GM18858 (cell line): ENCODE measurements at regions not wholly inside any gene's neighbourhood (a gene's known extent, or its start where the extent isn't known, plus 50 kb on each side); places are given as distances from the start of the nearest gene placed in this dataset.
"Not testable (repeated sequence)": the region's sequence is repeated elsewhere in the genome, so short reads cannot be mapped to it uniquely, and the experiment has no call there.

ENCODE experiments used
- ATAC-seq: cut with Tn5 transposase; IDR thresholded peaks from one replicate; pipeline ENCODE4 v1.9.1; 2021; ENCODE audit not compliant: unreplicated experiment

DNA sequence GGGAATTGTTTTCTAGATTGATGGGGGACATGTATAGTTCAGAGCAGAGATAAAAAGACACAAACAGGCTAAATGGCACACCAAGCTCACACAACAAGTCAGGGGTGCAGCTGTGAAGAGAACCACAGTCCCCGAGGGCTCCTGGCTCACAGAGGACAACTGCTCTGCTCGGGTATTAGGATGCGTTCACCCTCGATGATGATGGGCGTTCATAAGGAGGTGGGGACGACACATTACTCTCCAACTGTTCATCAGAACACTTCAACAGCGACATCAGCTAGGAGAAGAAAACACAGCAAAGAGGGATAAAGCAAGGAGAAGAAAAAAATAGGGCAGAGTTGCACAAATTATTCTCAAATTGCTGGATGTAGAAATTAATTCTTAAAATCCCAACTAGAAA, 174.8 kb upstream of the RREB1 start:
- ATAC-seq: no peak

DNA sequence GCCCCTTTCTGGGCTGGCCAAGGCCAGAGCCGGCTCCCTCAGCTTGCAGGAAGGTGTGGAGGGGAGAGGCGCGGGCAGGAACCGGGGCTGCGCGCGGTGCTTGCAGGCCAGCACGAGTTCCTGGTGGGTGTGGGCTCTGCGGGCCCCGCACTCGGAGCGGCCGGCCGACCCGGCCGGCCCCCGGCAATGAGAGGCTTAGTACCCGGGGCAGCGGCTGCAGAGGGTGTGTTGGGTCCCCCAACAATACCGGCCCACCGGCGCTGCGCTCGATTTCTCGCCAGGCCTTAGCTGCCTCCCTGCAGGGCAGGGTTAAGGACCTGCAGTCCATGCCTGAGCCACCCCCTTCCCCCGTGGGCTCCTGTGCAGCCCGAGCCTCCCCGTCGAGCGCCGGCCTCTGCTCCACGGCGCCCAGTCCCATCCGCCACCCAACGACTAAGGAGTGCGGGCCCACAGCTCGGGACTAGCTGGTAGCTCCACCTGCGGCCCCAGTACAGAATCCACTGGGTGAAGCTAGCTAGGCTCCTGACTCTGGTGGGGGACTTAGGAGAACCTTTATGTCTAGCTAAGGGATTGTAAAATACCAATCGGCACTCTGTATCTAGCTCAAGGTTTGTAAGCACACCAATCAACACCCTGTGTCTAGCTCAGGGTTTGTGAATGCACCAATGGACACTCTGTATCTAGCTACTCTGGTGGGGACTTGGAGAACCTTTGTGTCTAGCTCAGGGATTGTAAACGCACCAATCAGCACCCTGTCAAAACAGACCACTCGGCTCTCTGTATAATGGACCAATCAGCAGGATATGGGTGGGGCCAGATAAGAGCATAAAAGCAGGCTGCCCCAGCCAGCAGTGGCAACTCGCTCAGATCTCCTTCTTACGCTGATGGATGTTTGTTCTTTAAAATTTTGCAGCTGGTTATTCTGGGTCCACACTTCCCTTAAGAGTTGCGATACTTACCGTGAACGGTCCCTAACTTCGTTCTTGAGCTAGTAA, 167.4 kb upstream of the RREB1 start:
- no peak for ATAC-seq

DNA sequence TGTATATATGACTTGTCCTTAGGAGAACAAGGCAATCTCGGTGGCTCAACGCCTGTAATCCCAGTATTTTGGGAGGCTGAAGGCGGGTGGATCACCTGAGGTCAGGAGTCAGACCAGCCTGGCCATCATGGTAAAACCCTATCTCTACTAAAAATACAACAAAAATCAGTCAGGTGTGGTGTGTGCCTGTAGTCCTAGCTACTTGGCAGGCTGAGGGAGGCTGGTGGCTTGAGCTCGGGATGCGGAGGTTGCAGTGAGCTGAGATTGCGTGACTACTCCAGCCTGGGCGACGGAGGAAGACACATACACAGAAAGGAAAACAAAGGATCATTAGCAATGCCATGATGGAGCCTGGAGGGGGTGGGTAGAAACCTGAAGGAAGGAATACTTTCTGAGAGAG, 166.6 kb upstream of the RREB1 start:
- no peak for ATAC-seq

DNA sequence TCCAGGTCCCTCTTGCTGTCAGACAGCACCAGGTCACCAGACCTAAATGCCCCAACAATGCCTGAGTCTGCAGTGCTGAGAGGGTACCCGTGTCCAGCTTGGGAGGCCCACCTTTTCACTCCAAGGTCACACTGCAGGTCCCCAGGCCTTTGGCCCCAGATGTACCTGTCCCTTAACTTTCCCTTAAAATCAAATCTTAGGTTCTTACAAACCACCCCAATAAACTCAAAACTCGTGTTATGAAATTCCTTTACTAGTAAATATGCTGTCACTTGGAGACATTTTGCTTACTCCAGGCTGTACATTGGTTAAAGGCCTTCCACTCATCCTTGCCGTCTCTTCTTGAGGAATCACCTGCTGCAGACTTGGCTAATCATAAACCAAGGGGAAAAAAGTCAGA, 165.7 kb upstream of the RREB1 start:
- ATAC-seq: no peak

DNA sequence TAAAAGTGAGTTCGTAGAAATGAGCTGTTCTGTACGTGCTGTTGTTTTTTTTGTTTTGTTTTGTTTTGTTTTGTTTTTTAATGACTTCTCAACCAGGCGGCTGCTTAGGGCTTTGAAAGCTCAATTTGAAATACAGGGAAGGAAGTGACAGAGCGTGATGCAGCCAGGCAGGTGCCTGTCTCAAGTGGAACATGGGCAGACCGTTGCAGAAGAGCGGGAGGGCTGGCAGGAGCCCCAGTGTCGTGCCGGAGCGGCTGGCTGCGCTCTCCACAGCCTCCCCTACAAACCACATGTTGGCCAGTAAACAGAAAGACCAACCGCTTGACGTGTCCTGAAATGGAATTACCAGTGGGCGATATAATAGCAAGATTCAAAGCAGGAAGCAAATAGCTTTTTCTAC, 164.9 kb upstream of the RREB1 start:
- ATAC-seq: peak; percentile 66

DNA sequence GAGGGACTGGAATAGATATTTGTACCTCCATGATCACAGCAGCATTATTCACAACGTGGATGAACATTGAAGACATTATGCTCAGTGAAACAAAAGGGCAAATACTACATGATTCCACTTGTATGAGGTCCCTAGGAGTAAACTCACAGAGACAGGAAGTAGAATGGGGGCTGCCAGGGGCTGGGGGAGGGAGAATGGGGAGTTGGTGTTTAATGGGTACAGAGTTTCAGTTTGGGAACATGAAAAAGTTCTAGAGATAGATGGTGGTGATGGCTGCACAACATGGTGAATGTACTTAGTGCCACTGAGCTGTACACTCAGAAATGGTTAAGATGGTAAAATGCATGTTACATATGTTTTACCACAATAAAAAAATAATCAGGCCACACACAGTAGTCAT, 164.3 kb upstream of the RREB1 start:
- peak; percentile 10 for ATAC-seq

DNA sequence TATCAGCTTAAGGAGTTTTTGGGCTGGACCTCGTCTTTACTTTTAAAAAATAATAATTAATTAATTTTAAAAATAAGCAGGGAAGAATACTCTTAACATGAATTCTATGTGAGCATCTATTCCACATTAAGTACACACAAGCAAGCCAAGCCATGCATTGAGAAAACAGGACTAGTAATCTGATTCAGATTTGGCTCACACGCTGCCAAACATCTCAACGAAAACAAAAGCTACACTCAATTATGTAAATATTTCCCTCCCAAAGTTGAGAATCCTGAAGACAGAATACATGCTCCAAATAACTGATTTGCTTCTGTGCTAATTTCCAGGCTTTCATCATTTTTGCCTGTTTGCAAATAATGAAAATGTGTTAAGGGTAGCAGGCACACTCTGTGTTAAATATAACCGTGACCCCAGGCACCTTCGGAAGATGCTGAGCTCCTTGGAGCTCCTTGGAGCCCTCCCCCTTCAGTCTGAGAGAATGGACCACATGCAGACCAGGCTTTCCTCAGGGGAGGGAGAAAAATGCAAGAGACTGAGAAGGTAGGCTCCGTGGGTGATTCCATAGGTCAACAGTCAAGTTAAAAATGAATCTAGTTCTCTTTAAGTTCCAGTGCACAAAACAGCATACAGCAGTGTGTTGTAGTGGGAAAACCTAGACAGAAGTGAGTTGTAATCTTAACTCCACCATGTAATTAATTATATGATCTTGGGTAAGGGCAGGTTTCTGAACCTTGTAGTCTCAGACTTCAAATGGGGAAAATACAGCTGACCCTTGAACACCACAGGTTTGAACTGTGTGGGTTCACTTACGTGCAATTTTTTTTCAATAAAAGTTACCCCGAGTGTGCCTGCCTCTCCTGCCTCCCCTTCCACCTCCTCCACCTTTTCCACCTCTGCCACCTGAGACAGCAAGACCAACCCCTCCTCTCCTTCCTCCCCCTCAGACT, 161.3 kb upstream of the RREB1 start:
- no peak for ATAC-seq

DNA sequence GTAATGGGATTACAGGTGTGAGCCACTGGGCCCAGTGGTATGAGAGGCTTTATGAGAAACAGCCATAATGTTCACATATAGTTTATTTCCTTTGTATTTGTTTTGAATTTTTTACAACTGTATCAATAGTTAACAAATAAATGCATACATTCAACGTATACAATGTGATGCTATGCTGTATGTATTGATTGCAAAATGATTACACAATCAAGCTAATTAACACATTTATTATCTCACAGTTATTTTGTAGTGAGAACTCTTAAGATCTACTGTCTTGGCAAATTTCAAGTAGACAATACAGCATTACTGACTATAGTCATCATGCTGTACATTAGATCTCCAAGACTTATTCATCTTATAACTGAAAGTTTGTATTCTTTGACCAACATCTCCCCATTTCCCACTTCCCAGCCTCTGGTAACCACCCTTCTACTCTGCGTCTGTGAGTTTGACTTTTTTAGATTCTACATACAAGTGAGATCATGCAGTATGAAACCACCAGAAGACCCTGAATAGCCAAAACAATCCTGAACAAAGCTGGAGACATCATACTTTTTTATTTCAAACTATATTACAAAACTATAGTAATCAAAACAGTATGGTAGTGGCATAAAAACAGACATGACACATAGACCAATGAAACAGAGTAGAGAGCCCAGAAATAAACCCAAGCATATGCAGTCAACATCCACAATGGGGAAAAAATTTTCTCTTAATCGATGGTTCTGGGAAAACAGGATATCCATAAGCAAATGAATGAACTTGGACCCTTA, 157.2 kb upstream of the RREB1 start:
- no peak for ATAC-seq

DNA sequence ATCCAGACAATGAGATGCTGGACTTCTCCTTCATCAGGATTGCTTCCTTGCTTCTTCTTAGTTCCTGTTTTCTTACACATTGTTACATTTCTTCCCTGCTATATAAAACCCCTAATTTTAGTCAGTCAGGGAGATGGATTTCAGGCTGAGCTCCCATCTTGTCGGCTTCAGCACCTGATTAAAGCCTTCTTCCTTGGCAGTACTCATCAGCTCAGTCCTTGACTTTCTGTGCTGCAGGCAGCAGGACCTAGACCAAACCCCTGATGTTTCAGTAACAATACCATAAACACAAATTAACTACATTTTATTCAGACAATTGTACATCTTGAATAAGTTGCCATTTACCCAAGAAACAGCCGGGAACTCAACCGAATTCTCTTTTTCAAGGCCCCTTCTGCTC, 156.4 kb upstream of the RREB1 start:
- no peak for ATAC-seq

DNA sequence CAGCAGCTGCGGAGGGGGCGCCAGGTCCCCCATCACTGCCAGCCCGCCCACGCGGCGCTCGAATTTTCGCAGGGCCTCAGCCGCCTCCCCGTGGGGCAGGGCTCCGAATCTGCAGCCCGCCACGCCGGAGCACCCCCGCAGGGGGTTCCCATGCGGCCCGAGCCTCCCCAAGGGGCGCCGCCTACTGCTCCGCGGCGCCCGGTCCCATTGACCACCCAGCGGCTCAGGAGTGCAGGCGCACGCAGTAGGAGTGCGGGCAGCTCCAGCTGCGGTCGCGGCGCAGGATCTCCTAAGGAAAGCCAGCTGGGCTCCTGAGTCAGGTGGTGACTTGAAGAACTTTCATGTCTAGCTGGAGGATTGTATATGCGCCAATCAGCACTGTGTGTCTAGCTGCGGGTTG, 155.3 kb upstream of the RREB1 start:
- ATAC-seq: no peak

DNA sequence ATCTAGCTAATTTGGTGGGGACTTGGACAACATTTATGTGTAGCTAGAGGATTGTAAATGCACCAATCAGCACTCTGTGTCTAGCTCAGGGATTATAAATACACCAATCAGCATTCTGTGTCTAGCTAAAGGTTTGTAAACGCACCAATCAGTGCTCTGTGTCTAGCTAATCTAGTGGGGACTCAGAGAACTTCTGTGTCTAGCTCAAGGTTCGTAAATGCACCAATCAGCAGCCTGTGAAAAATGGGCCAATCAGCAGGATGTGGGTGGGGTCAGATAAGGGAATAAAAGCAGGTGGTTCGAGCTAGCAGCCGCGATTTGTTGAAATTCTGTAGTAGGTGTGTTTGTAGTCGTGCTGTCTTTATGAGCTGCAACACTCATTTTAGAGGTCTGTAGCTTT, 154.8 kb upstream of the RREB1 start:
- ATAC-seq: not testable (repeated sequence)

DNA sequence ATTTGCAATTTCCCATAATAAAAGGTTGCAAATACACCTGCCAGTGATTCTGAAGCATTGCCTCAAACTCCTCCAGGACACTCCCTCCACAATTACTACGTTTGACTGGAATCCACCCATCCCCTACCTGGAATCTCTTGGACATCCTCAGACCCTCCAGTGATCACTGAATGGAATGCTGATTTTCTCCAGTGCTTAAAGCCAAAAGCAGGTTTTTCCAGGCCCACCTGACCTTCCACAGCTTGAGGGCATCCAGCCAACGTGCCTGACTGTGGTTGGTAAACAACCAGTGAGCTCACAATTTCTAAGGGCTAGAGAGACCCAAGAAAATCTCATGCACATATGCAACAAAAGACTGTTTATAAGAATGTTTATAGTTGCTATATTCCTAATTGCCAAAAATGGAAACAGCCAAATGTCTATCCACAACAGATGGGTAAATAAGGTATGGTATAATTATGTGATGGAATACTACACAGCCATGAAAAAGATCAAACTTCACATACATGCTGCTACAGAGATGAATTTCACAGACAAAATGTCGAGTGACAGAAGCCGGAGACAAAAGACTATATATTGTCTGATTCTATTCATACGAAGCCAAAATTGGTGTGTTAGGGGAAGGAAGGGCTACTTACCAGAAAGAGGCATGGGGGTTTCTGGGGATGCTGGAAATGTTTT, 147.1 kb upstream of the RREB1 start:
- ATAC-seq: no peak

DNA sequence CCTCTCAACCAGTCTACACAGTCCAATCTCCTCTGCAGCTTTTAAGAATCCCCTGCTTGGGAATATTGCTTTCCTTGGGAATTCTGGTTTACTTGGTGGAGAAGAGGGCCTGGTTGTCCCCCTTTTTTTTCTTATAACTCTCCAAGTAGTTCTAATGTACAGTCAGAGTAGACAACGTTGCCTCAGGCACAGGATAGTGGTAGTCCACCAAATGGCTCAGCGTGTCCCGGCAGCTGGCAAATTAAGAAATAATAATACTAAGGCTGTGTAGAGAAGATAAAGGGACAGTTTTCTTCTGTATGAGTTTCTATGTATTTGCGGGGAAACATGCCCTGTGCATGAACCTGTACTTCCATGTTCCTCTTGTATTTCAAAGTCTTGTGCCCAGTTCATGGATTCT, 145.7 kb upstream of the RREB1 start:
- ATAC-seq: no peak

DNA sequence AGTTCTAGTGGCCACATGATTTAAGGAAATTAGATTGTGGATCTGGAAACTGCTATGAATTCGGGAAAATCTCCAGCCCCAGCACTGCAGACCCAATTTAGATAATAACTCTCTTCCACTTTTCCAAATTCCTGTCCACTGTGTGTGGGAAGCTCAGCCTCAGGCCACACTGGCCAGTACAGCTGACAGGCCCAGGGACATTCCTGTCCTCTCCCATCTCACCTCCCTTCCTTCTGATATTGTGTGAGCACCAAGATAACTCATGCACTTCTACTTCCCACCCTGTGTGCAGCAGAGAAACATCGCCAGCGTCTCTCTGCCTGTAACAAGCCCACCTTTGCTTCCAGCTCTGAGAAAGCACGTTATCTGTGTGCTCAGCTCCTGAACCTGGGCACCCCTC, 145.1 kb upstream of the RREB1 start:
- ATAC-seq: no peak

DNA sequence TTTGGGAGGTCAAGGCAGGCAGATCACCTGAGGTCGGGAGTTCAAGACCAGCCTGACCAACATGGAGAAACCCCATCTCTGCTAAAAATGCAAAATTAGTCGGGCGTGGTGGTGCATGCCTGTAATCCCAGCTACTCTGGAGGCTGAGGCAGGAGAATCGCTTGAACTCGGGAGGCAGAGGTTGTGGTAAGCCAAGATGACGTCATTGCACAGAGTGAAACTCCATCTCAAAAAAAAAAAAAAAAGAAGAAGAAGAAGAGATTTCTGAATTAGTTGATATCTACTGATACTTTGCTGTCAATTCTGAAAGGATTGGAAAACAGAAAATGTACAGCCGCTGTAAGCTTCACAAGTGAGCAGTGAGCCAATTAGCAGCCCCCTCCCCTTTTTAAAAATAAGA, 144.4 kb upstream of the RREB1 start:
- not testable (repeated sequence) for ATAC-seq

DNA sequence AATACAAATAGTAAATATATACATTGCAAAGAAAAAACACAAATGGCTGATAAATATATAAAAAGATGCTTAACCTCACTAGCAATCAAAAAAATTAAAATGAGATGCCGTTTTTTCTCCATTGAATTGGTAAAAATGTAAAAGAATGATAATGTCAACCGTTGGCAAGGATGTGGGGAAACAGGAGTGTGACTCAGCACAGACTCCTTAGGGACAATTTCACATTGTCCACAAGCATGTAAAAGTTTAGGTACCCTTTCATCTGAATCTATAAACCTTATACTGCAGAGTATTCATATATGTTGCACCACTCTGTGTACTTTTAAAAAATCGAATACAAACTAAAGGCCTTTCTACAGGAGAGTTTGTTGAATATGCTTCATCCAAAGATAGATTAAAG, 143.1 kb upstream of the RREB1 start:
- ATAC-seq: no peak

DNA sequence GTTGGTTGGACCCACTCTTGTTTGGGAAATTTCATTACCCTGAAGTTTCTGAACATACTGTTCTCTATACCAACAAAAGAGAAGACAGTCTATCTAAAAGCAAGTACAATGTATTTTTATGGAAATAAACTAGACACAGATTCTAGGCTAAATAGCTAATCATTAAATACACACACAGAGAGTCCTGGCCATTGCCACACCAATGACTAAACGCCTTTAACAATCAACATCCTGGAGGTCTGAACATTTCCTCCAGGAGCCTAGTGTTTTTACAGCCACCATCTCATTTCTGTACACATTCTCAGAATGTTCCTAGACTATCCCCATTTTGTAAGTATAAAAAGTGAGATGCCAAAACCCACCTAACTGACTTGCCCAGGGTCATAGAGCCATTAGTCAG, 141.6 kb upstream of the RREB1 start:
- ATAC-seq: no peak

DNA sequence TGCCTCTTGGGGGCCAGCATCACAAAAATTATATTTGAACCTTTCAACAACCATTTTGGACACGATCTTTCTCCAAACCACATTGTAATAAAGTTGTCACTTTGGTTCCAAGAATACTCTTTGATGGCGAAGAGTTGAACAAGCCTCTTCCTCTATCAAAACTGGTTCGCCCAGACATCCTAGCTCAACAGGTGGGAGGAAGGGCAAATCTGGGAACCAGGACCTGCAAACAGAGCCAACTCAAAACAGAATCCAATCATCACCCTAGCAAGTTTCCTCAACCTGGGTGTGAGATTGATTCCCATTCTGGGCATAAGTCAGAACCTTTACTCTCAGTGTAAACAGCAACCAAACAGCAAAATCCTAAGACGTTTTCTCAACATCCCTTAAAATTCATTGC, 141.2 kb upstream of the RREB1 start:
- ATAC-seq: no peak

DNA sequence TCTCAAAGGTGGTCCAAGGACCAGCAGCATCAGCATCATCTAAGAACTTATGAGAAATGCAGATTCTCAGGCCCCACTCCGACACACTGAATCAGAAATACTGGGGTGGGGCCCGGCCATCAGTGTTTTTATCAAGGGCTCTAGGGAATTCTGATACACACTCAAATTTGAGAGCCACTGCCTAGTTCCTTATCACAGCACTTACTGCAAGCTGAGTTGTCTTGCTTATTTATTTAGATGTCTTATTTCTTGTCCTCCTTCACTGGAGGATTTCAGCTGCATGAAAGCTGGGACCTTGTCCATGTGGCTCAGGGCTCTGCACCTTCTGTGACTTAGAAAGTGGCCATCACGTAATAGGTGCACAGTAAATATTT, 139.4 kb upstream of the RREB1 start:
- ATAC-seq: no peak

DNA sequence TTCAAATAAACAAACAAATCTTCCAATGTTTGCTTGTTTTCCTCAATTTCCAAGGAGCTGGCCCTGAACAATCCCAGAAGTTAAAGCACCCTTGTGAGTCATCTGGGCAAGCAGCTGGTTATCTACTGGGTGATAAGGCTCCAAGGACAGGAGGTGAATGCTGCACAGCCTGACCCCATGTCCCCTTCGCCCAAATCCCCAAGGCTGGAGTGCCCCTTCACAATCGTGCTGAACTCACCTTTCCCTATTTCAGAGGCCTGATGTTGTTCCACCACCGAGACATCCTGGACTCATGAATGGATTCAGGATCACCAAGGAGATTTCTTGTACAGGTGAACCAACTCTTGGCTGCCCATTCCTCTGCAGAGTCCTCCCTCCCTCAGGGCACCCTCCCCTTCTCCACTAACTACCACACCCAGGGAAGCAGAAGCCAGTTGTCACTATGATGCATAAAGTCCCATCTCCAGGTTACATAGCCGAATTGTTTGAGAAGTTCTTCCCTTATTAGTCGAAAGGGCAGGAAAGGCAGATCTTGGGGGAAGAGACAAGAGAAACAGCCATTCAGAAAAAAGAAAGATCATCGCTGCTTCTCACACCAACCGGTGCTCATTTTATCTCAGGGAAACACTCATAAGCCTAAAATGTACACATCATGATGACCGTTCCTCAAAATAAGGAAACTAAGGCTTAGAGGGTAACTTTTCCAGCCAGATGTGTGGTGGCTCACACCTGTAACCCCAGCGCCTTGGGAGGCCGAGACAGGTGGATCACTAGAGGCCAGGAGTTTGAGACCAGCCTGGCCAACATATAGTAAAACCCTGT, 138.8 kb upstream of the RREB1 start:
- no peak for ATAC-seq
